ENCODE measurements at regions not wholly inside any gene's neighbourhood (a gene's known extent, or its start where the extent isn't known, plus 50 kb on each side); places are given as distances from the start of the nearest gene placed in this dataset.

DNA sequence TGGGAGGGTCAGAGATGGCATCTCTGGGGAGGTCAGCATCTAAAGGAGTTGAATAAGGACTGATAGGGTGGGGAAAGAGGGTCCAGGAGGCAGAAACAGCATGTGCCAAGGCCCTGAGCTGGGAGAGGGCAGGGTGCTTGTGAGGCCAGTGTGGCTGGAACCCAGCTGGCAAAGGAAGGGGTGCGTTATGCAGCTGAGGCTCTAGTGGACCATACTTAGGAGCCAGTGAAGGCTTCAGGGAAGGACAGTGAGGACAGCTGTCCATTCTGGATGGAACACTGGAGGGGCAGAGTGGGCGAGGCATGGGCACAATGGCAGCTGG is 57.1 kb upstream of the RPL11 start:
- H3K4me3 ChIP-seq: no peak overlapping the region
- peak overlapping the region; percentile 69 for H3K27ac ChIP-seq
- no peaks in the 10 kb centered on the region for H3K36me3 ChIP-seq
- TF ChIP-seq, protein P1, sequence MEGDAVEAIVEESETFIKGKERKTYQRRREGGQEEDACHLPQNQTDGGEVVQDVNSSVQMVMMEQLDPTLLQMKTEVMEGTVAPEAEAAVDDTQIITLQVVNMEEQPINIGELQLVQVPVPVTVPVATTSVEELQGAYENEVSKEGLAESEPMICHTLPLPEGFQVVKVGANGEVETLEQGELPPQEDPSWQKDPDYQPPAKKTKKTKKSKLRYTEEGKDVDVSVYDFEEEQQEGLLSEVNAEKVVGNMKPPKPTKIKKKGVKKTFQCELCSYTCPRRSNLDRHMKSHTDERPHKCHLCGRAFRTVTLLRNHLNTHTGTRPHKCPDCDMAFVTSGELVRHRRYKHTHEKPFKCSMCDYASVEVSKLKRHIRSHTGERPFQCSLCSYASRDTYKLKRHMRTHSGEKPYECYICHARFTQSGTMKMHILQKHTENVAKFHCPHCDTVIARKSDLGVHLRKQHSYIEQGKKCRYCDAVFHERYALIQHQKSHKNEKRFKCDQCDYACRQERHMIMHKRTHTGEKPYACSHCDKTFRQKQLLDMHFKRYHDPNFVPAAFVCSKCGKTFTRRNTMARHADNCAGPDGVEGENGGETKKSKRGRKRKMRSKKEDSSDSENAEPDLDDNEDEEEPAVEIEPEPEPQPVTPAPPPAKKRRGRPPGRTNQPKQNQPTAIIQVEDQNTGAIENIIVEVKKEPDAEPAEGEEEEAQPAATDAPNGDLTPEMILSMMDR (IDR thresholded peaks at IDR 0.05): no peak
- TF ChIP-seq POLR2AphosphoS5 (IDR thresholded peaks at IDR 0.05): no peak
- TF ChIP-seq EP300 (IDR thresholded peaks at IDR 0.05): no peak
- TF ChIP-seq POLR2A (IDR thresholded peaks at IDR 0.05): no peak
- H3K4me1 ChIP-seq: peaks cover 31% of the 10 kb centered on the region
- no peaks in the 10 kb centered on the region for H3K27me3 ChIP-seq
- no peak for DNase-seq (ENCODE audit: low spot score in 2 of 2)
- H3K9me3 ChIP-seq: no peaks in the 10 kb centered on the region
- 51% methylated on average over 2 of the region's 2 CpGs for WGBS

DNA sequence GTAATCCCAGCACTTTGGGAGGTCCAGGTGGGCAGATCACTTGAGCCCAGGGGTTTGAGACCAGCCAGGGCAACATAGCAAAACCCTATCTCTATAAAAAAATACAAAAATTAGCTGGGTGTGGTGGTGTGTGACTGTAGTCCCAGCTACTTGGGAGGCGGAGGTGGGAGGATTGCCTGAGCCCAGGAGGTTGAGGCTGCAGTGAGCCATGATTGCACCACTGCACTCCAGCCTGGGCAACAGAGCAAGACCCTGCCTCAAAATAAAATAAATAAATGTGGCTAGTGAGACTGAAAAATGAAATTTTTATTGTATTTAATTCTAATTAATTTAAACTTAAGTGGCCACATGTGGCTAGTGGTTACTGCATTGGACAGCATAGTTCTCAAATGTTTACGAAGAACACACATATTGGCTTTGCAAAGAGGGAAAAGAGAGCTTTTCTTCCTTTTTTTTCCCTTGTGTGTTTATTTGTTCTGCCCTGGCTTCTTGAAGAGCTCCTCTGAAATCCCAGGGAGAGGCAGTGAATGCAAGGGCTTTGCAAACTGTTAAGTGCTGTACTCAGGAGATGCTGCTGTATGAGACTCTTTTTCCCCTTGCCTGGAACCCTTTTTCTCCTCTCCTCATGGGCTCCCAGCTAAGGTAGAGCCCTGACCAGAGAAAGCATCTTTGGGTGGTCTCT is 59.0 kb upstream of the RPL11 start:
- Histone ChIP-seq H3K27me3 (no peaks in the 10 kb centered on the region), H3K4me3 (no peak overlapping the region), H3K4me1 (peaks cover 19% of the 10 kb centered on the region), H3K9me3 (no peaks in the 10 kb centered on the region), H3K27ac (no peak overlapping the region), H3K36me3 (no peaks in the 10 kb centered on the region)
- no peak for DNase-seq (ENCODE audit: low spot score in 2 of 2)
- no peak for TF ChIP-seq EP300 (IDR thresholded peaks at IDR 0.05)
- no peak for TF ChIP-seq POLR2A (IDR thresholded peaks at IDR 0.05)
- 100% methylated on average over 2 of the region's 2 CpGs for WGBS

DNA sequence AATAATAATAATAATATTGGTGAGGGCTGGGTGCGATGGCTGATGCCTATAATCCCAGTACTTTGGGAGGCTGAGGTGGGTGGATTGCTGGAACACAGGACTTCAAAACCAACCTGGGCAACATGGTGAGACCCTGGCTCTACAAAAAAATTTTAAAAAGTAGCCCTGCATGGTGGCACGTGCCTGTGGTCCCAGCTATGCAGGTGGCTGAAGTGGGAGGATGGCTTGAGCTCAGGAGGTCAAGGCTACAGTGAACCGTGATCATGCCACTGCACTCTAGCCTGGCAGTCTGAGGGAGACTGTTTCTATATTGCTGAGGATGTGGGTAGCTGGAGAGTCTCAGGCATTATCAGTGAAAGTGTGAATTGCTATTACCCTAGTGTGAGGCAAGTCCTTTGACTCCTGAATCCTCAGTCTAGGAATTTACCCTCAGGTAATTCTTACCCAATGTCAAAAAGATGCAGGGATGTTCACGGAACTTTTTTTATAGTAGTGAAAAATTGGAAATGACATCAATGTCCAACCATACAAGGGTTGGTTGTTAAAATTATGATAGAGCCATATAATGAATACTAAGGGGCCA is 61.8 kb upstream of the RPL11 start:
- H3K27ac ChIP-seq: no peak overlapping the region
- H3K36me3 ChIP-seq: no peaks in the 10 kb centered on the region
- no peaks in the 10 kb centered on the region for H3K27me3 ChIP-seq
- H3K9me3 ChIP-seq: no peaks in the 10 kb centered on the region
- TF ChIP-seq POLR2A (IDR thresholded peaks at IDR 0.05): no peak
- H3K4me3 ChIP-seq: no peak overlapping the region
- H3K4me1 ChIP-seq: peaks cover 4% of the 10 kb centered on the region
- DNase-seq (ENCODE audit: low spot score in 2 of 2): no peak
- WGBS: 85% methylated on average over 4 of the region's 4 CpGs

DNA sequence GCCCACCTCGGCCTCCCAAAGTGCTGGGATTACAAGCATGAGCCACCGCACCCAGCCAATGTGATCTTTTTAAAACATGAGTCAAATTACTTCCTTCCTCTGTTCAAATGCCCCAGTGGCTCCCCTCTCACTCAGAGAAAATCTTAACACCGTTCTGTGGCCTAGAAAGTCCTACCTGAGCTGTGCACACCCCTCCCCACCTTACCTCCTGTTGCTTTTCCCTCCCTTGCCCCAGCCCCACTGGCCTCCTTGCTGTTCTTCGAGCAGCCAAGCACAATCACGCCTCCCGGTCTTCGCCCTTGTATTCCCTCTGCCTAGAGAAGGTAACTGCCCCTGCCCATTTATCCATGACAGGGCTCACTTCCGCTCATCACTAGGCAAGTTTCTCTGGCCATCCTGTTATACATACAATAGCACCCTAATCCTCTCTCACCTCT is 62.6 kb upstream of the RPL11 start:
- no peaks in the 10 kb centered on the region for H3K36me3 ChIP-seq
- no peaks in the 10 kb centered on the region for H3K4me1 ChIP-seq
- no peak overlapping the region for H3K27ac ChIP-seq
- no peaks in the 10 kb centered on the region for H3K9me3 ChIP-seq
- no peak overlapping the region for H3K4me3 ChIP-seq
- H3K27me3 ChIP-seq: no peaks in the 10 kb centered on the region
- TF ChIP-seq, protein P1 (IDR thresholded peaks at IDR 0.05): no peak
- TF ChIP-seq EP300 (IDR thresholded peaks at IDR 0.05) (no peak), POLR2A (IDR thresholded peaks at IDR 0.05) (no peak), POLR2AphosphoS5 (IDR thresholded peaks at IDR 0.05) (no peak)
- WGBS: 82% methylated on average over 8 of the region's 8 CpGs
- DNase-seq (ENCODE audit: low spot score in 2 of 2): no peak

DNA sequence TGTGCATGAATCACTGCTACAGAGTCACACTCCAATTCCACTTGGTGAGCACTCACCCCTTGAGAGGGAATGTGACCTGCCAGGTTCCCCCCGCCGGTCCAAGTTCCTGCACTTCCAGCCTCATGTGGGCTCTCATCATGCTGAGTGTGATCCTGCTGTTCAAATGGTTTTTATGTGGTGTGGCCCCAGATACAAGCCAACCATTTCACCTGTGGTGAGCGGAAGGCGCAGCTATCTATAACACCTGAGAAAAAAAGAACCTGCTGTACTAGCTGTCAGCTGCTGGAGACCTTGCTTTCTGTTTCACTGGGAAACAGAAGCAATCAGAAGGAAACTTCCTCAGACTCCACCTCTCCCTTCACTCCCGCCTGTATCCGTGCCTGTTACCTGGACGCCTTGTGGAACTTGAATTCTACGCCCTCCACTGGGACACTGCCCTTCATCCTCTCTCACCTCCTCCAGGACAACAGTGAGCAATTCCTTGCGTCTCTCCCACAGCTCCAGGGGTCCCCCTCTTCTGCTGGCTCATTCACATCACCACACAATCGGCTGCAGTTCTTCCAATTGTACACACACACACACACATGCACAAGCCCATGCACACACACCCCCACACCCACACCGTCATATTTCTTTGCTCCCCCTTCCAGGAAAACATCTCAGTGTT is 64.4 kb upstream of the RPL11 start:
- Histone ChIP-seq H3K4me3 (no peak overlapping the region), H3K36me3 (no peaks in the 10 kb centered on the region), H3K27me3 (no peaks in the 10 kb centered on the region), H3K9me3 (no peaks in the 10 kb centered on the region), H3K27ac (no peak overlapping the region), H3K4me1 (no peaks in the 10 kb centered on the region)
- WGBS: 56% methylated on average over 11 of the region's 11 CpGs
- no peak for DNase-seq (ENCODE audit: low spot score in 2 of 2)
- TF ChIP-seq POLR2A (IDR thresholded peaks at IDR 0.05) (no peak), POLR2AphosphoS5 (IDR thresholded peaks at IDR 0.05) (no peak), EP300 (IDR thresholded peaks at IDR 0.05) (no peak)
- TF ChIP-seq, protein P1 (IDR thresholded peaks at IDR 0.05): no peak

DNA sequence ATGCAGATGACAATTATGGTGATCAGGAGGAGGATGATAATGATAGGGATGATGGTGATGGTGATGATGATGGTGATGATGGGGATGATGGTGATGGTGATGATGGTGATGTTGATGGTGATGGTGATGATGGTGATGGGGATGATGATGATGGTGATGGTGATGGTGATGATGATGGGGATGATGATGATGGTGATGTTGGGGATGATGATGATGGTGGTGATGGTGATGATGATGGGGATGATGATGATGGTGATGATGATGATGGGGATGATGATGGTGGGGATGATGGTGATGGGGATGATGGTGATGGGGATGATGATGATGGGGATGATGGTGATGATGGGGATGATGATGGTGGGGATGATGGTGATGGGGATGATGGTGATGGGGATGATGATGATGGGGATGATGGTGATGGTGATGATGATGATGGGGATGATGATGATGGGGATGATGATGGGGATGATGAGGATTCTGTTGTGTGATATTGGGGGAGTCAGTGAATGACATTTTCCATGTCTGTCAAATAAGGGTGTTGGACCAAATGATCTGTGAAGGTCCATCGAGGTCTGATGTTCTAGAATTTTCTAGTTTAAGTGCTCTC is 65.6 kb upstream of the RPL11 start:
- TF ChIP-seq POLR2AphosphoS5 (IDR thresholded peaks at IDR 0.05): no peak
- TF ChIP-seq POLR2A (IDR thresholded peaks at IDR 0.05): no peak
- TF ChIP-seq, protein P1 (IDR thresholded peaks at IDR 0.05): no peak
- TF ChIP-seq EP300 (IDR thresholded peaks at IDR 0.05): no peak
- DNase-seq (ENCODE audit: low spot score in 2 of 2): no peak

More for the DNA sequence above, 65.6 kb upstream of the RPL11 start:
- Histone ChIP-seq H3K27ac (no peak overlapping the region), H3K4me3 (no peak overlapping the region), H3K9me3 (no peaks in the 10 kb centered on the region), H3K4me1 (no peaks in the 10 kb centered on the region), H3K36me3 (no peaks in the 10 kb centered on the region), H3K27me3 (no peaks in the 10 kb centered on the region)
- 95% methylated on average over 1 of the region's 1 CpG for WGBS

All from suprapubic skin (tissue), 4 donors.